ENCODE measurements at regions not wholly inside any gene's neighbourhood (a gene's known extent, or its start where the extent isn't known, plus 50 kb on each side); places are given as distances from the start of the nearest gene placed in this dataset.

DNA sequence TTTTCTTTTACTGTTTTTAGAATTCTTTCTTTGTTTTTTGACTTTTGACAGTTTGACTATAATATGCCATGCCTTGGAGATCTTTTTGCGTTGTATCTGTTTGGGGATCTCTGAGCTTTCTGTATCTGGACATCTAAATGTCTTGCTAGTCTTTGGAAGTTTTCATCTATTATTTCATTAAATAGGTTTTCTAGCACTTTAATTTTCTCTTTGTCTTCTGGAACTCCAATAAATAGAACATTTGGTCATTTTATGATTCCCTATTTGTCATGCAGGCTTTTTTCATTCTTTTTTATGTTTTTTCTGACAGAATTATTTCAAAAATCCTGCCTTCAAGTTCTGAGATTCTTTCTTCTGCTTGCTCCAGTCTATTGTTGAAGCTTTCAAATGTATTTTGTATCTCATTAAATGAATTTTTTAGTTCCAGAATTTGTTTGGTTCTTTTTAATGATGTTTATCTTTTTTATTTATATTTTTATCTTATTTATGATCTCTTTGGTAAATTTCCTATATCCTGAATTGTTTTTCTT lies 201.4 kb downstream of the CHD9NB start:
- Histone ChIP-seq H3K4ac (replicated peaks; ENCODE audit: insufficient read length, low read depth, low read length) (no peak overlapping the region), H3K9me3 (ENCODE audit: insufficient read depth in 2 of 2, low read depth in 1 of 2, low read length in 1 of 2) (no peaks in the 10 kb centered on the region), H3K9ac (replicated peaks in 1 of 4; ENCODE audit: extremely low read depth in 1 of 4, low read depth in 3 of 4, low read length in 3 of 4) (no peak overlapping the region), H3K27me3 (replicated peaks in 1 of 4; ENCODE audit: control insufficient read depth in 3 of 4, extremely low read depth in 1 of 4, insufficient read depth in 3 of 4, low read length in 3 of 4) (no peaks in the 10 kb centered on the region), H3K27ac (ENCODE audit: low read depth, low read length) (no peak overlapping the region), H3K23me2 (ENCODE audit: low read depth, low read length) (no peaks in the 10 kb centered on the region), H2BK12ac (ENCODE audit: low read depth, low read length) (no peak overlapping the region), H3K4me3 (ENCODE audit: extremely low read depth in 1 of 4, insufficient read depth in 2 of 4, low read depth in 3 of 4, low read length in 4 of 4) (no peak overlapping the region), H3K56ac (replicated peaks; ENCODE audit: insufficient read length, low read depth, low read length) (no peak overlapping the region), H2BK20ac (ENCODE audit: low read length) (no peak overlapping the region), H2BK15ac (ENCODE audit: low read length) (no peak overlapping the region), H4K91ac (replicated peaks; ENCODE audit: insufficient read length, low read length) (no peak overlapping the region), H3K18ac (ENCODE audit: extremely low read depth, low read length) (no peak overlapping the region), H4K20me1 (replicated peaks in 1 of 2; ENCODE audit: control insufficient read depth in 1 of 2, insufficient read depth in 2 of 2, low read length in 2 of 2) (no peaks in the 10 kb centered on the region), H3K23ac (ENCODE audit: insufficient read length) (no peak overlapping the region), H4K5ac (ENCODE audit: insufficient read length, low read depth, low read length) (no peak overlapping the region), H4K8ac (ENCODE audit: extremely low read depth, insufficient read depth, low read length) (no peak overlapping the region), H2AFZ (ENCODE audit: low read length) (no peak overlapping the region), H3K36me3 (ENCODE audit: control insufficient read depth in 2 of 4, insufficient read depth in 4 of 4, low read length in 3 of 4) (no peaks in the 10 kb centered on the region), H3K79me1 (ENCODE audit: low read depth, low read length) (no peaks in the 10 kb centered on the region), H2AK5ac (ENCODE audit: low read depth, low read length) (no peak overlapping the region), H3K4me1 (replicated peaks in 1 of 4; ENCODE audit: control insufficient read depth in 3 of 4, insufficient read depth in 4 of 4, low read length in 3 of 4) (no peaks in the 10 kb centered on the region), H2BK120ac (replicated peaks; ENCODE audit: low read depth, low read length) (no peak overlapping the region), H3K79me2 (ENCODE audit: control insufficient read depth in 1 of 2, insufficient read depth in 2 of 2, low read length in 2 of 2) (no peaks in the 10 kb centered on the region), H3K14ac (ENCODE audit: insufficient read length) (no peak overlapping the region), H3K4me2 (ENCODE audit: insufficient read depth in 1 of 2, low read depth in 2 of 2, low read length in 2 of 2) (no peak overlapping the region), H2BK5ac (ENCODE audit: low read depth, low read length) (no peak overlapping the region)
- FAIRE-seq (no peak), DNase-seq (ENCODE audit: low read depth in 1 of 2, low spot score in 2 of 2) (no peak)
- ChIA-PET CTCF (ENCODE audit: partially characterized antibody) (interaction anchor here (1.1 to 1.6 kb wide), 2 partner anchors 10 to 660 kb away, joined by 3 to 8 read pairs; no protein-coding TSS in a partner anchor), POLR2A (ENCODE audit: partially characterized antibody) (interaction anchor here (1.0 kb wide), 1 partner anchor 9 kb away, joined by 3 read pairs; no protein-coding TSS in a partner anchor)
- WGBS, 2 experiments (ENCODE audit: extremely low coverage in 1 of 2, insufficient coverage in 1 of 2, insufficient read length in 1 of 2, insufficient replicate concordance in 2 of 2, low coverage in 1 of 2, low lambda C conversion rate in 2 of 2, missing lambda C conversion rate in 1 of 2): 44% methylated on average over 1 of the region's 1 CpG; no CpG with 5 or more reads in 1 of the 2 experiments
- TF ChIP-seq SUZ12 (IDR thresholded peaks at IDR 0.05; ENCODE audit: low read length): no peak
- TF ChIP-seq CHD2 (IDR thresholded peaks at IDR 0.05; ENCODE audit: low read length): no peak
- no peak for TF ChIP-seq USF2 (IDR thresholded peaks at IDR 0.05; ENCODE audit: low read length)
- TF ChIP-seq SP4 (IDR thresholded peaks at IDR 0.05; ENCODE audit: low read length): no peak
- no peak for TF ChIP-seq HDAC6 (IDR thresholded peaks at IDR 0.05; ENCODE audit: low read depth, low read length)
- no peak for TF ChIP-seq RFX5 (IDR thresholded peaks at IDR 0.05; ENCODE audit: borderline replicate concordance, low read depth, low read length)
- no peak for TF ChIP-seq TAF1 (IDR thresholded peaks at IDR 0.05; ENCODE audit: low read depth, low read length)
- TF ChIP-seq NRF1 (IDR thresholded peaks at IDR 0.05; ENCODE audit: low read depth, low read length): no peak
- TF ChIP-seq KDM5A (IDR thresholded peaks at IDR 0.05; ENCODE audit: low read length): no peak
- TF ChIP-seq CBX5 (IDR thresholded peaks at IDR 0.05; ENCODE audit: low read depth, low read length): no peak
- TF ChIP-seq YY1 (IDR thresholded peaks at IDR 0.05; ENCODE audit: low read depth, low read length): no peak
- TF ChIP-seq SIRT6 (IDR thresholded peaks at IDR 0.05; ENCODE audit: low read length): no peak
- TF ChIP-seq, protein P1, sequence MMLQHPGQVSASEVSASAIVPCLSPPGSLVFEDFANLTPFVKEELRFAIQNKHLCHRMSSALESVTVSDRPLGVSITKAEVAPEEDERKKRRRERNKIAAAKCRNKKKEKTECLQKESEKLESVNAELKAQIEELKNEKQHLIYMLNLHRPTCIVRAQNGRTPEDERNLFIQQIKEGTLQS (IDR thresholded peaks at IDR 0.05; ENCODE audit: insufficient read depth, low read depth, low read length): no peak
- TF ChIP-seq EP300 (IDR thresholded peaks at IDR 0.05; ENCODE audit: borderline replicate concordance in 1 of 2, low read depth in 2 of 2, low read length in 2 of 2): no peak
